ENCODE measurements at regions not wholly inside any gene's neighbourhood (a gene's known extent, or its start where the extent isn't known, plus 50 kb on each side); places are given as distances from the start of the nearest gene placed in this dataset.

DNA sequence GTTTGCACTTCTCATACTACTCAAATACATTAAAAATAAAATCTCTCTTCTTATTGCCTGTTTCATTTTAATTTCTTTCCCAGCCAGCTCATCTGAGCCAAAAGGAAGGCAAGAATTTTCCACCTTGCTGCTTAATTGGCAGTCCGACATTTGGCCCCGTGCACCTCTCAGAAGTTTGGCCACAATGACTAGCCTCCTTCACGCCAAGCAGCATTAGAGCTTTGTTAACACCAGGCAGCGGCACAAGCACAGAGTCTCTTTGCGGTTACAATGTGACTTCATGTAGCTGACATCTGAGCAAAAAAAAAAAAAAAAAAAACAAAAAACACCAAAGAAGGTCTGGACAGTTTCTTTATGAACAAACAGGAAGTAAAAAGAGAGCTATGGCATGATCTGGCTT lies 248.9 kb downstream of the OSR1 start:
- no peaks in the 10 kb centered on the region for H3K27me3 ChIP-seq
- no peak overlapping the region for H3K27ac ChIP-seq
- H3K36me3 ChIP-seq = no peaks in the 10 kb centered on the region
- 68 to 69% methylated on average over 5 of the region's 5 CpGs for WGBS, 2 donors
- H3K4me1 ChIP-seq = no peaks in the 10 kb centered on the region
- H3K9me3 ChIP-seq = no peaks in the 10 kb centered on the region
- no peak overlapping the region for H3K4me3 ChIP-seq
- TF ChIP-seq, protein P1, sequence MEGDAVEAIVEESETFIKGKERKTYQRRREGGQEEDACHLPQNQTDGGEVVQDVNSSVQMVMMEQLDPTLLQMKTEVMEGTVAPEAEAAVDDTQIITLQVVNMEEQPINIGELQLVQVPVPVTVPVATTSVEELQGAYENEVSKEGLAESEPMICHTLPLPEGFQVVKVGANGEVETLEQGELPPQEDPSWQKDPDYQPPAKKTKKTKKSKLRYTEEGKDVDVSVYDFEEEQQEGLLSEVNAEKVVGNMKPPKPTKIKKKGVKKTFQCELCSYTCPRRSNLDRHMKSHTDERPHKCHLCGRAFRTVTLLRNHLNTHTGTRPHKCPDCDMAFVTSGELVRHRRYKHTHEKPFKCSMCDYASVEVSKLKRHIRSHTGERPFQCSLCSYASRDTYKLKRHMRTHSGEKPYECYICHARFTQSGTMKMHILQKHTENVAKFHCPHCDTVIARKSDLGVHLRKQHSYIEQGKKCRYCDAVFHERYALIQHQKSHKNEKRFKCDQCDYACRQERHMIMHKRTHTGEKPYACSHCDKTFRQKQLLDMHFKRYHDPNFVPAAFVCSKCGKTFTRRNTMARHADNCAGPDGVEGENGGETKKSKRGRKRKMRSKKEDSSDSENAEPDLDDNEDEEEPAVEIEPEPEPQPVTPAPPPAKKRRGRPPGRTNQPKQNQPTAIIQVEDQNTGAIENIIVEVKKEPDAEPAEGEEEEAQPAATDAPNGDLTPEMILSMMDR (IDR thresholded peaks at IDR 0.05) = no peak
- TF ChIP-seq POLR2A (IDR thresholded peaks at IDR 0.05) = no peak
- no peak for TF ChIP-seq EP300 (IDR thresholded peaks at IDR 0.05)
- no peak for DNase-seq (ENCODE audit: low spot score in 2 of 2)

DNA sequence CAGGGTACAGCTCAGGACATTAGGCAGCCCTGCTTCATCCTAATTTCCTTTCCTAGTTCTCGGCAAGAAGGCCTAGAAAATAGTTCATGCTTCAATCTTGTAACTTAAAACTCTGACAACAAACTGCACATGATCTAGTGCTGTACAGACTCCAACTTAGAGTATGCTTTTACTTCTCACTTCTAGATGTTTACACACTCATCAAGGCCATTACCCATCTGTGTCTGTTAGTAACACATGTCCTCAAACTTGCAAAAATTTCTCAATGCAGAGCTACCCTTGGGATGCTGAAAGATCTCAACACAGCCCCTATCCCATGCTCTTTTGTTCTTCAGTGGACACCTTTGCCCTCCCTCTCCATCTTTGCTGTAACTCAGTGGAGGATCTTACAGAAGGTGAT lies 252.0 kb downstream of the OSR1 start:
- H3K36me3 ChIP-seq = no peaks in the 10 kb centered on the region
- H3K27ac ChIP-seq = no peak overlapping the region
- TF ChIP-seq POLR2A (IDR thresholded peaks at IDR 0.05) (no peak), EP300 (IDR thresholded peaks at IDR 0.05) (no peak)
- TF ChIP-seq, protein P1 (IDR thresholded peaks at IDR 0.05) = no peak
- no peak for DNase-seq (ENCODE audit: low spot score in 2 of 2)
- no peaks in the 10 kb centered on the region for H3K27me3 ChIP-seq
- WGBS, 2 donors = 85% methylated on average over 1 of the region's 1 CpG
- H3K4me1 ChIP-seq = no peaks in the 10 kb centered on the region
- H3K4me3 ChIP-seq = no peak overlapping the region
- no peaks in the 10 kb centered on the region for H3K9me3 ChIP-seq

- DNase-seq (ENCODE audit: low spot score in 2 of 2) = no peak
- WGBS, 2 donors = 91 to 92% methylated on average over 4 of the region's 4 CpGs
- no peak for TF ChIP-seq POLR2A (IDR thresholded peaks at IDR 0.05)
- no peak for TF ChIP-seq EP300 (IDR thresholded peaks at IDR 0.05)
- TF ChIP-seq, protein P1 (IDR thresholded peaks at IDR 0.05) = no peak
- Histone ChIP-seq H3K9me3 (no peaks in the 10 kb centered on the region), H3K4me3 (no peak overlapping the region), H3K27me3 (no peaks in the 10 kb centered on the region), H3K4me1 (no peaks in the 10 kb centered on the region), H3K36me3 (no peaks in the 10 kb centered on the region), H3K27ac (no peak overlapping the region)
These were observed 253.9 kb downstream of the OSR1 start for GRCh38 chr2:19104503-19104902.

GRCh38 chr2:19102696-19103423 lies 255.6 kb downstream of the OSR1 start:
- 83 to 86% methylated on average over 4 of the region's 4 CpGs for WGBS, 2 donors
- H3K27ac ChIP-seq = no peak overlapping the region

DNA sequence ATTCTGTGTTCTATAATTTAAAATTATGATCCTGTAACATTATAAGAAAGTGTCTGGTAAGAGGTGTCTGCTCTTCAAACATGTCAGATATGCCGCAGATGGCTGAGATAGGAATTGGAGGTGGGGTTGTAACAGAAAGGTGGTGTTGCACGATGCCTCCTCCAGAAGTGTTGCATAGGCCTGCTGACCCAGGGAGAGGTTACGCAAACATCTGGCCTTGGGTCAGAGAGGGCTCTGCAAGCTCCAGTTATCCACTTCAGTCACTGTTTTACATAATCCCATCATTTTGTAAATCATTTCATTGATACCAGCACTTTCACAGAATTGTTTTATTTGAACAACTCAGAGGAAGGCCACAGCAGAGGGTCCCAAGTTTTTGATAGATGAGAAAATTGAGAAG lies 256.5 kb downstream of the OSR1 start:
- no peak overlapping the region for H3K27ac ChIP-seq
- no peak overlapping the region for H3K4me3 ChIP-seq
- no peaks in the 10 kb centered on the region for H3K36me3 ChIP-seq
- no peaks in the 10 kb centered on the region for H3K9me3 ChIP-seq
- WGBS, 2 donors = 66 to 72% methylated on average over 3 of the region's 3 CpGs
- H3K4me1 ChIP-seq = no peaks in the 10 kb centered on the region
- H3K27me3 ChIP-seq = no peaks in the 10 kb centered on the region
- TF ChIP-seq POLR2A (IDR thresholded peaks at IDR 0.05) = no peak
- TF ChIP-seq EP300 (IDR thresholded peaks at IDR 0.05) = no peak
- TF ChIP-seq, protein P1 (IDR thresholded peaks at IDR 0.05) = no peak
- no peak for DNase-seq (ENCODE audit: low spot score in 2 of 2)

More at GRCh38 chr2:19102696-19103423, 255.6 kb downstream of the OSR1 start:
- Histone ChIP-seq H3K4me1 (no peaks in the 10 kb centered on the region), H3K4me3 (no peak overlapping the region), H3K36me3 (no peaks in the 10 kb centered on the region), H3K27me3 (no peaks in the 10 kb centered on the region), H3K9me3 (no peaks in the 10 kb centered on the region)
- DNase-seq (ENCODE audit: low spot score in 2 of 2) = no peak
- TF ChIP-seq, protein P1 (IDR thresholded peaks at IDR 0.05) = no peak
- no peak for TF ChIP-seq EP300 (IDR thresholded peaks at IDR 0.05)
- TF ChIP-seq POLR2A (IDR thresholded peaks at IDR 0.05) = no peak
